T-helper 2 cell treated with Interferon-gamma antibody and Interleukin-4, amounts not matched to agents 100 ng/mL and 5 ng/mL, for 36 hours (primary cell): ENCODE measurements at regions not wholly inside any gene's neighbourhood (a gene's known extent, or its start where the extent isn't known, plus 50 kb on each side); places are given as distances from the start of the nearest gene placed in this dataset.
"Not testable (repeated sequence)": the region's sequence is repeated elsewhere in the genome, so short reads cannot be mapped to it uniquely, and the experiment has no call there.

Source experiments
- intact Hi-C: fragments of 100-400 bp; cut with micrococcal nuclease; formaldehyde crosslinking; loops from one replicate; pipeline ENCODE4 v1.15.1; 2023

GRCh38 chr20:4369119-4369797, 120.2 kb upstream of the ADRA1D start:
- intact Hi-C loops, result no loop called here

GRCh38 chr20:4366076-4366475, 117.0 kb upstream of the ADRA1D start:
- intact Hi-C loops, result no loop called here

GRCh38 chr20:4358552-4358951, 109.5 kb upstream of the ADRA1D start:
- intact Hi-C loops, result no loop called here

GRCh38 chr20:4352348-4352747, 103.3 kb upstream of the ADRA1D start:
- intact Hi-C loops, result no loop called here

- intact Hi-C loops, result no loop called here
These were observed 101.0 kb upstream of the ADRA1D start for GRCh38 chr20:4350096-4350495.

GRCh38 chr20:4344670-4345069, 95.6 kb upstream of the ADRA1D start:
- intact Hi-C loops, result no loop called here

- intact Hi-C loops, result no loop called here
These were observed 93.5 kb upstream of the ADRA1D start for GRCh38 chr20:4342609-4343008.

- intact Hi-C loops, result no loop called here
These were observed 92.9 kb upstream of the ADRA1D start for GRCh38 chr20:4341804-4342485.

- intact Hi-C loops, result no loop called here
These were observed 86.6 kb upstream of the ADRA1D start for GRCh38 chr20:4335722-4336121.

GRCh38 chr20:4332121-4332860, 83.2 kb upstream of the ADRA1D start:
- intact Hi-C loops, result no loop called here

GRCh38 chr20:4330011-4330410, 80.9 kb upstream of the ADRA1D start:
- intact Hi-C loops, result no loop called here

- intact Hi-C loops, result no loop called here
These were observed 80.1 kb upstream of the ADRA1D start for GRCh38 chr20:4329232-4329631.

GRCh38 chr20:4328541-4328940, 79.5 kb upstream of the ADRA1D start:
- intact Hi-C loops, result no loop called here

GRCh38 chr20:4327956-4328355, 78.9 kb upstream of the ADRA1D start:
- intact Hi-C loops, result no loop called here

- intact Hi-C loops, result no loop called here
These were observed 77.3 kb upstream of the ADRA1D start for GRCh38 chr20:4326195-4327065.

- intact Hi-C loops, result no loop called here
These were observed 76.6 kb upstream of the ADRA1D start for GRCh38 chr20:4325548-4326187.

GRCh38 chr20:4324611-4325243, 75.6 kb upstream of the ADRA1D start:
- intact Hi-C loops, result no loop called here

- intact Hi-C loops, result no loop called here
These were observed 73.4 kb upstream of the ADRA1D start for GRCh38 chr20:4322499-4322898.

- intact Hi-C loops, result no loop called here
These were observed 71.2 kb upstream of the ADRA1D start for GRCh38 chr20:4320291-4320690.

- intact Hi-C loops, result no loop called here
These were observed 69.8 kb upstream of the ADRA1D start for GRCh38 chr20:4318891-4319290.

GRCh38 chr20:4310616-4311015, 61.5 kb upstream of the ADRA1D start:
- intact Hi-C loops, result not testable (repeated sequence)
